ENCODE measurements at regions not wholly inside any gene's neighbourhood (a gene's known extent, or its start where the extent isn't known, plus 50 kb on each side); places are given as distances from the start of the nearest gene placed in this dataset.

DNA sequence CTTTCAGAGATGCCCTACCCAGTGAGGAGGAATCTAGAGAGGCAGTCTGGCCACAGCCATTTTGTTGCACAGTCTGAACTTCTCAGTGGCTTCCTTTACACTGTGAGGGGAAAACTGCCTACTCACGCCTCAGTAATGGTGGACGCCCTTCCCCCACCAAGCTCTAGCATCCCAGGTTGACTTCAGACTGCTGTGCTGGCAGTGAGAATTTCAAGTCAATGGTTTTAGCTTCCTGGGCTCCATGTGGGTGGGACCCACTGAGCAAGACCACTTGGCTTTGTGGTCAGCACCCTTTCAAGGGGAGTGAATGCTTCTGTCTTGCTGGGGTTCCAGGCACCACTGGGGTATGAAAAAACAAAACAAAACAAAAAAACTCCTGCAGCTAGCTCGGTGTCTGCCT lies 663.2 kb upstream of the ZNF385D start:
- TF ChIP-seq ZNF274 (IDR thresholded peaks at IDR 0.05; ENCODE audit: borderline replicate concordance, extremely low read depth, low read length) (no peak), GTF2F1 (IDR thresholded peaks at IDR 0.05; ENCODE audit: borderline replicate concordance, low read depth, low read length) (no peak), RAD21 (IDR thresholded peaks at IDR 0.05 in 1 of 2, conservative IDR thresholded peaks at IDR 0.05 in 1 of 2; ENCODE audit: low read depth in 2 of 2, low read length in 2 of 2) (no peak), SP2 (IDR thresholded peaks at IDR 0.05; ENCODE audit: low read length) (no peak), BCL11A (IDR thresholded peaks at IDR 0.05; ENCODE audit: low read depth in 2 of 2, low read length in 2 of 2) (no peak), EP300 (IDR thresholded peaks at IDR 0.05; ENCODE audit: borderline replicate concordance in 1 of 2, low read depth in 2 of 2, low read length in 2 of 2) (no peak), POLR2A (IDR thresholded peaks at IDR 0.05; ENCODE audit: control extremely low read depth in 1 of 2, low read depth in 2 of 2, low read length in 2 of 2) (no peak)
- TF ChIP-seq, protein P1, sequence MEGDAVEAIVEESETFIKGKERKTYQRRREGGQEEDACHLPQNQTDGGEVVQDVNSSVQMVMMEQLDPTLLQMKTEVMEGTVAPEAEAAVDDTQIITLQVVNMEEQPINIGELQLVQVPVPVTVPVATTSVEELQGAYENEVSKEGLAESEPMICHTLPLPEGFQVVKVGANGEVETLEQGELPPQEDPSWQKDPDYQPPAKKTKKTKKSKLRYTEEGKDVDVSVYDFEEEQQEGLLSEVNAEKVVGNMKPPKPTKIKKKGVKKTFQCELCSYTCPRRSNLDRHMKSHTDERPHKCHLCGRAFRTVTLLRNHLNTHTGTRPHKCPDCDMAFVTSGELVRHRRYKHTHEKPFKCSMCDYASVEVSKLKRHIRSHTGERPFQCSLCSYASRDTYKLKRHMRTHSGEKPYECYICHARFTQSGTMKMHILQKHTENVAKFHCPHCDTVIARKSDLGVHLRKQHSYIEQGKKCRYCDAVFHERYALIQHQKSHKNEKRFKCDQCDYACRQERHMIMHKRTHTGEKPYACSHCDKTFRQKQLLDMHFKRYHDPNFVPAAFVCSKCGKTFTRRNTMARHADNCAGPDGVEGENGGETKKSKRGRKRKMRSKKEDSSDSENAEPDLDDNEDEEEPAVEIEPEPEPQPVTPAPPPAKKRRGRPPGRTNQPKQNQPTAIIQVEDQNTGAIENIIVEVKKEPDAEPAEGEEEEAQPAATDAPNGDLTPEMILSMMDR (IDR thresholded peaks at IDR 0.05; ENCODE audit: control extremely low read depth in 1 of 3, insufficient read depth in 1 of 3, low read depth in 1 of 3, low read length in 3 of 3), result no peak

All from H1 (cell line).